Superior temporal gyrus (tissue), 1 donor: ENCODE measurements at regions not wholly inside any gene's neighbourhood (a gene's known extent, or its start where the extent isn't known, plus 50 kb on each side); places are given as distances from the start of the nearest gene placed in this dataset.

ENCODE experiments used
- DNase-seq: peaks from one replicate; pipeline ENCODE4 v3.0.0-alpha.2; 2016; ENCODE audit errors: extremely low spot score

DNA sequence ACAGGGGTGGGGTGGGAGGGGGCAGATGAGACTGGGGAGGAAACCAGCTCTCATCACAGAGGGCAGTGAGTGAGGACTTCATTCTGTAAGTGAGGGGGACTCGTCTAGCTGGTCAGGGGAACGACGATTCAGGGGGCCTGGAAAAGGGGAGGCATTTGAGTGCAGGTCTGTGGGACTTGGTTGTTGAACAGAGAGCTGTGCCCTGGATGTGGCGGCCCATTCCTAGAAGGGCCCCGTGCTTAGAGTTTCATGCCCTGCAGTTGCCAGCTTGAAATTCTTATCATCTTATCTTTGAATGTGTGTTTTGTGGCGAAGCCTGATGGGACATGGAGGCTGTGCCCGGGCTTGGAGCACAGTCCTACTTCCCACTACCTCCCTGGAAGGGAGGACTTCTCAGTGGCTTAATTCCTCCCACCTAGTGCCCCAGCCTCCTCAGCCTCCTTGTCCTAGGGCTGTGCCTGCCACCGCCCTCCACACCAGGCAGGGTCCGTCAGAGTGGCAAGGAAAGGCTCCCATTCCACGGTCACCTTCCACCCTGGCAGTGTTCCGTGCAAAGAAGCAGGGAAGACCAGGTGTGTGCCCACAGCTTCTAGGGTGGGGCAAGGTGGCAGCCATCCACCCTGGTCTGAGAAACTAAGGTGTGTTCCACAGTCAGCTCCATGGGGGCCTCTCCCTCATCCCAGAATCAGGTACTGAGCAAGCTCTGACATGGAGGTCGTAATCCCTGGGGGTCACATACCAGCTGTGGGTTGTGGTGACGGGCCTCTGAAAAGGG, 59.7 kb upstream of the LMO1 start:
- no peak for DNase-seq

- no peak for DNase-seq
Observed at GRCh38 chr11:8321876-8322275, 58.2 kb upstream of the LMO1 start.

- no peak for DNase-seq
Observed at GRCh38 chr11:8320076-8320475, 56.4 kb upstream of the LMO1 start.

DNA sequence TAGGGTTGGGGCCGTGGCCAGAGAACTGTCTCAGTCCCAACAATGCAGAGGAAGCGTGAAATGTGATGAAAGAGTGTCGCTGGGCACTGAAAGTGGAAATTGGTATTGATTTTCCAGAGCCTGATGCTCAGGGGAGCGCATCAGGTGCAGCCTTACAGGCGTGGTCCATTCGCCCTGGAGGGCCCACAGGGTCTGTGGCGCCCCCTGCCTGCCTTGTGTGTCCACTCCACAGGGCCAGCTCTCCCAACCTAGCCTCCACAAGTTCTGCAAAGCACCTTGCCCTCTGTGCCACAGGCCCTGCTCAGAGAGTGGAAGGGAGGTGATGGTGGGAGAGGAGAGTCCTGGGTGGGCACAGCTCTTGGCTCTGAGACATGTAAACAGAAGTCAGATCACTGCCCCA, 54.9 kb upstream of the LMO1 start:
- DNase-seq = no peak

GRCh38 chr11:8317159-8317558, 53.5 kb upstream of the LMO1 start:
- no peak for DNase-seq

DNA sequence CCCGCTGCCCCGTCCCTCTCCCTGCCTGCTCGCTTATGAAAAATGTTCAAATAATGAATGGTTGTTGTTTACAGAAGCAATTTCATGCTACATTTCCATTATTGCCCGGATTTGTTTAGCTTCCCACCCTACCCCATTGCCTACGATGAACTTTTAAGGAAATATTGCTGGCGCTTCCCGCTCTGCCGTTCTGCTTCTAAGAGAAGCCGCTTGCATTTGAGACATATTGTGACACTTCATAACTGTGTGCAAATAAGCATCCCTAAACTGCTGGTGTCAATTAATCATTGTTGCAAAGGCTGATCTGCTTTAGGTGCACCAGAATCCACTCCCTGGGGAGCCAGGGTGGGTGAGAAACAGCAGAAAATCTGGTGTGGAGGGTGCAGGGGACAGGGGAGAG, 52.3 kb upstream of the LMO1 start:
- no peak for DNase-seq

DNA sequence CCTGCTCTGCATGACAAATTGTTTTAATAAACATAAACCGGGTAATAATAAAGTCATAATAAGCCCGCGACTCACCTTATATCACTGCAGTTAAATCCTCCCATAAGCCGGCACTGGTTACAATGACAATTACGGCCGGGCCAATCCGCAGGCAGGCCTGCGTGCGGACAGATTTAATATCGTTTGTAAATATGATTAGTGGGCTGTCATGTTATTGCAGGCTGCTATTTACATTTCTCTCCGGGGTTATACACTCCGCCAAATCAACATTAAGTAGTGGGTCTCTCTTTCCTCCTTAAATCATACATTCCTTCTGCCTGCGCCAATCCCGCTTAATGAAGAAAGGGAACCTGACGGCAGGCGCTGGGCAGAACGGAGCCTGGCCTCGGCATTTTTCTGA, 51.8 kb upstream of the LMO1 start:
- DNase-seq = no peak

- no peak for DNase-seq
Observed at GRCh38 chr11:8314916-8315315, 51.2 kb upstream of the LMO1 start.

DNA sequence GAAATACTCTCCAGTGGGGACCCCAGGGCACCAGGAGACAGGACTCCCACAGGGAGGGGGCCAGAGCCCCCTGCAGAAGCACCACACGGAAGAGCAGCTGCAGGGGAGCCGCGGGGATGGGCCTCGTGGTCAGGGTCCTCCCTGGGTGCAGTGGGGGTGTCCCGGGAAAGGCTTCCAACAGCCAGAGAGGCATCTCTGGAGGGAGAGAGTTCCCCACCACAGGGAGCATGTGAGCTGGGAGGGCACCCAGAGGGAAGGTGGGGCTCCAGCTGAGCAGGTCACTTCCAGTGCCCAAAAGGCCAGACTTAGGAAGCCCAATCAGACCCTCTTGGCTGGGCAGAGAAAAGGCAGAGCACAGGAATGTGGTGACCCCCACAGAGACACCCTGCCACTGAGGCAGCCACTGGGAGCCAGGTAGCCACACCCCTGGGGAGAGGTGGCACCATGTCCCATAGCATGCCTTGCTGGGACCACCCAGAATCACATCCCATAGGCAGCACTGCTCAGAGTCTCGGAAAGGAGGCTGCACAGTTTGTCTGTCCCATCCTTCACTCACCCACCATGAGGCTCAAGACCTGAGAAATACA, 49.9 kb upstream of the LMO1 start:
- no peak for DNase-seq
